Tibial artery (tissue), 4 donors: ENCODE measurements at regions not wholly inside any gene's neighbourhood (a gene's known extent, or its start where the extent isn't known, plus 50 kb on each side); places are given as distances from the start of the nearest gene placed in this dataset.
"Not testable (repeated sequence)": the region's sequence is repeated elsewhere in the genome, so short reads cannot be mapped to it uniquely, and the experiment has no call there.

Experiments
- DNase-seq, 2 donors: peaks; one replicate each; pipeline ENCODE4 v3.0.0-alpha.2; 2019
- H3K27ac ChIP-seq, 2 donors: fragments of 200-600 bp; sonication (generic) in 1 of 2; 1 replicate in 1 of 2; 2 replicates in 1 of 2; pipeline ENCODE4 v1.5.1; 2018 to 2019; ENCODE audit warnings: mild to moderate bottlenecking in 1 of 2
- H3K27me3 ChIP-seq, 2 donors: fragments of 200-600 bp; sonication (generic) in 1 of 2; one replicate each; pipeline versions ENCODE4 v1.5.1 to v1.6.0; 2016 to 2019
- H3K36me3 ChIP-seq, 3 donors: fragments of 200-600 bp; sonication (generic) in 2 of 3; one replicate each; pipeline ENCODE4 v1.5.1; 2016 to 2019; ENCODE audit warnings: mild to moderate bottlenecking in 2 of 3
- H3K4me1 ChIP-seq, 4 donors: fragments of 200-600 bp; sonication (generic) in 2 of 4; 1 replicate in 3 of 4; 2 replicates in 1 of 4; pipeline ENCODE4 v1.5.1; 2016 to 2019
- H3K4me3 ChIP-seq, 2 donors: fragments of 200-600 bp; sonication (generic) in 1 of 2; 1 replicate in 1 of 2; 2 replicates in 1 of 2; pipeline ENCODE4 v1.5.1; 2018 to 2019; ENCODE audit warnings: mild to moderate bottlenecking in 2 of 2
- H3K9me3 ChIP-seq, 3 donors: fragments of 200-600 bp; sonication (generic) in 1 of 3; one replicate each; pipeline ENCODE4 v1.5.1; 2016 to 2019
- intact Hi-C: fragments of 100-400 bp; cut with DNase I; formaldehyde crosslinking; loops from one replicate; pipeline ENCODE4 v1.15.0; 2023; ENCODE audit warnings: low total_unique reads

- H3K27ac ChIP-seq, intact Hi-C loops, H3K27me3 ChIP-seq, DNase-seq, H3K4me1 ChIP-seq, H3K36me3 ChIP-seq, H3K4me3 ChIP-seq, H3K9me3 ChIP-seq: not testable (repeated sequence)
These were observed 83.3 kb upstream of the NBPF26 start for GRCh38 chr1:120640261-120641013.

- H3K27me3 ChIP-seq, DNase-seq, H3K4me1 ChIP-seq, H3K9me3 ChIP-seq, H3K27ac ChIP-seq, H3K36me3 ChIP-seq, intact Hi-C loops, H3K4me3 ChIP-seq: not testable (repeated sequence)
These were observed 82.8 kb upstream of the NBPF26 start for GRCh38 chr1:120641014-120641302.

DNA sequence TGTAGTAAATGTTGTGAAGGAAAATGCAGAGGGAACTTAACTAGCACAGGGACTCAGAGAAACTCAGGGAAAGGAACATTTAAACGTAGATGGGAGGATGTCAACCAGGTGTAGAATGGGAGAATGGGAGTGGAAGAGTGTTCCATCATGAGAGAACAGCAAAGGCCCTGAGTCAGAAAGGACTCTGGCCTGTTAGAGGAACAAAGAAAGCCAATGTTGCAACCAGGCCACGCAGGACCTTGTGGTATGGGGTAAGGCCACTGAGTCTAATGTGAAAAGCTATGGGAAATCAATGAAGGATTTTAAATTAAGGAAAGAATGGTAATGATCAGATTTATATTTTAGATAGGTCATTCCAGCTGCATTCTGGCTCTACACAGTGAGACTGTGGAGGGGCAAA lies 76.6 kb upstream of the NBPF26 start:
- H3K4me1 ChIP-seq, intact Hi-C loops, H3K9me3 ChIP-seq, H3K27ac ChIP-seq, H3K27me3 ChIP-seq, H3K36me3 ChIP-seq, H3K4me3 ChIP-seq, DNase-seq: not testable (repeated sequence)

- H3K9me3 ChIP-seq, H3K4me1 ChIP-seq, H3K36me3 ChIP-seq, H3K4me3 ChIP-seq, H3K27ac ChIP-seq, intact Hi-C loops, DNase-seq, H3K27me3 ChIP-seq: not testable (repeated sequence)
These were observed 74.7 kb upstream of the NBPF26 start for GRCh38 chr1:120648915-120649623.

- H3K4me1 ChIP-seq, H3K4me3 ChIP-seq, intact Hi-C loops, H3K36me3 ChIP-seq, H3K27me3 ChIP-seq, DNase-seq, H3K9me3 ChIP-seq, H3K27ac ChIP-seq: not testable (repeated sequence)
These were observed 74.0 kb upstream of the NBPF26 start for GRCh38 chr1:120649730-120650129.

DNA sequence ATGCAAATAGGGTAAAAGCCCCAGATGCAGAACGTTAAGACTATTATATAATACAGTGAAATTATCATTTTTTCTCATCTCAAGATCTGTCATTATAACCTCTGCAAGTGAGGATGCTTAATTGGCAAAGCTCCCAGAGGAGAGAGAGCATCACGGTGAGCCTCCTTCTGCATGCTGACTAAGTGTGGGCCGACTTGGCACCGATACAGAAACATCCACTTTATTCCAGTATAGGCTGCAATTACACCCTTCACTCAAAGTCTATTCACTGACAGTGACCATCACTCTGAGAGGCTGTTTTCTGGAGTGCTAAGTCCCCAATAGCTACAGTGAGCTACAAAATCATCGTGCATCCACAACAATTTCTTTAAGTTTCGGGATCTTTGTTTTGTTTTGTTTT lies 69.6 kb upstream of the NBPF26 start:
- H3K36me3 ChIP-seq, H3K9me3 ChIP-seq, intact Hi-C loops, H3K4me1 ChIP-seq, H3K4me3 ChIP-seq, H3K27me3 ChIP-seq, DNase-seq, H3K27ac ChIP-seq: not testable (repeated sequence)

GRCh38 chr1:120655394-120655793 lies 68.4 kb upstream of the NBPF26 start:
- H3K27me3 ChIP-seq, DNase-seq, H3K4me1 ChIP-seq, intact Hi-C loops, H3K9me3 ChIP-seq, H3K36me3 ChIP-seq, H3K27ac ChIP-seq, H3K4me3 ChIP-seq: not testable (repeated sequence)

- H3K4me1 ChIP-seq, H3K27me3 ChIP-seq, H3K27ac ChIP-seq, H3K4me3 ChIP-seq, H3K36me3 ChIP-seq, H3K9me3 ChIP-seq, intact Hi-C loops, DNase-seq: not testable (repeated sequence)
These were observed 67.6 kb upstream of the NBPF26 start for GRCh38 chr1:120656116-120656515.

DNA sequence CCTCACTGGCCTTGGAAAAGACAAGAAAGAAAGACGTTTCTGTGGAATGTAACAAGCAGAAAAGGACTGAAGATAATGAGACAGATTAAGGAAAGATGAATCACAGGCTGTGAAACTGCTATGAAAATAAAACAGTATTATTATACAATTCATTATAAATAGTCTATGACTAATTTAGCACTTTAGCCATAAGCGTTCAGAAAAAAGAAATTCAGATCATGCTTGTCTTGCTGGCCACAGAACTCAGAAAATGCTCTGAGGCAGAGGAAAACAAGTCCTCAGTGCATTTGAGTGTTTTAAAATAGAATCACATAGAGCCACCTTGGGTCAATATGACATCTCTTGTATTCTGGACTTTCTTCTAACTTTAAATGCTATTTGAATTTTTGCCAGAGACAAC lies 65.9 kb upstream of the NBPF26 start:
- intact Hi-C loops, H3K4me3 ChIP-seq, DNase-seq, H3K27me3 ChIP-seq, H3K36me3 ChIP-seq, H3K9me3 ChIP-seq, H3K27ac ChIP-seq, H3K4me1 ChIP-seq: not testable (repeated sequence)

GRCh38 chr1:120658622-120659021 lies 65.1 kb upstream of the NBPF26 start:
- H3K4me3 ChIP-seq, intact Hi-C loops, H3K9me3 ChIP-seq, H3K4me1 ChIP-seq, H3K27ac ChIP-seq, H3K27me3 ChIP-seq, DNase-seq, H3K36me3 ChIP-seq: not testable (repeated sequence)

- H3K36me3 ChIP-seq, H3K4me1 ChIP-seq, H3K9me3 ChIP-seq, DNase-seq, H3K4me3 ChIP-seq, intact Hi-C loops, H3K27ac ChIP-seq, H3K27me3 ChIP-seq: not testable (repeated sequence)
These were observed 64.6 kb upstream of the NBPF26 start for GRCh38 chr1:120659133-120659532.

GRCh38 chr1:120664376-120665249 lies 59.1 kb upstream of the NBPF26 start:
- H3K4me3 ChIP-seq, result peak overlapping the region in 1 of 2 donors; percentile 47
- DNase-seq, intact Hi-C loops, H3K27me3 ChIP-seq, H3K36me3 ChIP-seq, H3K4me1 ChIP-seq, H3K9me3 ChIP-seq: not testable (repeated sequence)
- H3K27ac ChIP-seq, result peak overlapping the region in 1 of 2 donors; percentile 57

DNA sequence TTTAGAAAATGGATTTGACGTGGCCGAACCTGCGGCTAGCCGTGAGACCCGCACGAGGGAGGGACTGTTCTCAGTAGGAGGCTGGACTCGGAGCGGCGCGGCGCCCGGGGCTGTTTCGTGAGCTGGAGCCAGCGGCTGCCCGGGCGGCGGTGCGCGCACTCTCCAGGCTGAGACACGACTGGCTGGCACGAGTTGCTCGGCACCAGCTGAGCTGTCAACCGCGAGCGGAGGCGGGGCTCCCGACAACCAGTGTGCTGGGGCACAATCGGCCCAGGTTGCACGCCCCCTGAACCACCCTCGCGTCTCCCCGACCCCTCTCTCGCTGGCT lies 58.5 kb upstream of the NBPF26 start:
- intact Hi-C loops, H3K36me3 ChIP-seq, H3K4me1 ChIP-seq, H3K9me3 ChIP-seq, H3K27me3 ChIP-seq, DNase-seq: not testable (repeated sequence)
- H3K4me3 ChIP-seq, result peak overlapping the region in 1 of 2 donors; percentile 47
- peak overlapping the region in 1 of 2 donors; percentile 57 for H3K27ac ChIP-seq

DNA sequence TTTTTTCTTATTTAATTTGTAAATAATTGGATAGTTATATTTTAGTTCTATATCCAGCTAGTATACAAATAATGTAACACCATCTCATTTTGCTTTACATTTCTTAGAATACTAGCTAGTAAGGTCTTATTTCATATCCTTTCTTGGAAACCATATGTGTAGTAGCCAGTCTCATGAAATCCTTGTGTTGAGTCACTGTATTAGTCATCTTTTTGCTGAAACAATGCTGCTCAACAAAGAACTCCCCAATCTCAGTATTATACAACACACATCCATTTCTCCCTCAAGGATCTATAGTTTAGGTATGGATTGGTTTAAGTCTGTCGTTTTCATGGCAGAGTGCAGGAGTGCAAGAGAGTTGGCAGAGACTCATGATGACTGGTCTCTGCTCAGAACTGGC lies 55.6 kb upstream of the NBPF26 start:
- H3K4me3 ChIP-seq, H3K9me3 ChIP-seq, DNase-seq, intact Hi-C loops, H3K4me1 ChIP-seq, H3K27me3 ChIP-seq, H3K36me3 ChIP-seq, H3K27ac ChIP-seq: not testable (repeated sequence)
